Neuronal stem cell (in vitro differentiated cells): ENCODE measurements at regions not wholly inside any gene's neighbourhood (a gene's known extent, or its start where the extent isn't known, plus 50 kb on each side); places are given as distances from the start of the nearest gene placed in this dataset.

Experiments used
- DNase-seq: peaks from one replicate; pipeline ENCODE4 v3.0.0-alpha.2; 2013; ENCODE audit warnings: low spot score
- H2AFZ ChIP-seq: one replicate; pipeline ENCODE4 v1.6.1; 2013; ENCODE audit warnings: mild to moderate bottlenecking, low read length, inconsistent platforms
- H2AK5ac ChIP-seq: 2 replicates; pipeline ENCODE4 v1.6.1; 2013; ENCODE audit warnings: low read depth, mild to moderate bottlenecking, inconsistent platforms, low read length, moderate library complexity, mixed read lengths
- H2BK120ac ChIP-seq: 2 replicates; pipeline ENCODE4 v1.6.1; 2013; ENCODE audit warnings: low read depth, mild to moderate bottlenecking, inconsistent platforms, low read length, moderate library complexity, mixed read lengths
- H2BK12ac ChIP-seq: one replicate; pipeline ENCODE4 v1.6.1; 2013; ENCODE audit warnings: low read length, inconsistent platforms
- H2BK15ac ChIP-seq: 2 replicates; pipeline ENCODE4 v1.6.1; 2013; ENCODE audit warnings: mild to moderate bottlenecking, low read length, inconsistent platforms, mixed read lengths
- H2BK5ac ChIP-seq: one replicate; pipeline ENCODE4 v1.6.1; 2013; ENCODE audit warnings: inconsistent platforms, mild to moderate bottlenecking, low read length, moderate library complexity
- H3K14ac ChIP-seq: one replicate; pipeline ENCODE4 v1.6.1; 2013; ENCODE audit warnings: low read length, inconsistent platforms
- H3K18ac ChIP-seq: 2 replicates; pipeline ENCODE4 v1.6.1; 2013; ENCODE audit warnings: low read length, inconsistent platforms
- H3K23ac ChIP-seq: 2 replicates; pipeline ENCODE4 v1.6.1; 2013; ENCODE audit warnings: low read depth, mild to moderate bottlenecking, mixed read lengths, low read length, inconsistent platforms; ENCODE audit not compliant: poor library complexity
- H3K27ac ChIP-seq: replicated peaks from 3 replicates; pipeline ENCODE4 v1.5.1; 2013; ENCODE audit warnings: low read length, inconsistent platforms
- H3K27me3 ChIP-seq, 3 experiments: 2 replicates each; pipeline ENCODE4 v1.6.1; 2013; ENCODE audit warnings: low read length in 3 of 3, mild to moderate bottlenecking in 2 of 3, inconsistent platforms in 1 of 3, low read depth in 1 of 3, mixed read lengths in 1 of 3, moderate library complexity in 1 of 3; ENCODE audit not compliant: control insufficient read depth in 3 of 3, insufficient read depth in 3 of 3
- H3K36me3 ChIP-seq, 2 donors: replicated peaks in 1 of 2; 2 replicates each; pipeline ENCODE4 v1.6.1; 2013; ENCODE audit warnings: low read length in 2 of 2; ENCODE audit not compliant: control insufficient read depth in 2 of 2, insufficient read depth in 2 of 2
- H3K4ac ChIP-seq: 2 replicates; pipeline ENCODE4 v1.6.1; 2013; ENCODE audit warnings: inconsistent platforms, mild to moderate bottlenecking, low read length, moderate library complexity
- H3K4me1 ChIP-seq, 2 donors: 1 replicate in 1 of 2; 2 replicates in 1 of 2; pipeline ENCODE4 v1.6.1; 2013; ENCODE audit warnings: low read length in 2 of 2, low read depth in 1 of 2; ENCODE audit not compliant: control insufficient read depth in 2 of 2, insufficient read depth in 1 of 2
- H3K4me2 ChIP-seq: one replicate; pipeline ENCODE4 v1.6.1; 2013; ENCODE audit warnings: mild to moderate bottlenecking, low read length, inconsistent platforms; ENCODE audit not compliant: insufficient read depth, poor library complexity, severe bottlenecking
- H3K4me3 ChIP-seq, 2 donors: 2 replicates each; pipeline ENCODE4 v1.5.1; 2013; ENCODE audit warnings: low read length in 2 of 2, mild to moderate bottlenecking in 2 of 2, inconsistent platforms in 1 of 2, moderate library complexity in 1 of 2
- H3K79me1 ChIP-seq: one replicate; pipeline ENCODE4 v1.6.1; 2013; ENCODE audit warnings: low read depth, mild to moderate bottlenecking, inconsistent platforms, low read length, moderate library complexity
- H3K9ac ChIP-seq: one replicate; pipeline ENCODE4 v1.6.1; 2013; ENCODE audit warnings: mild to moderate bottlenecking, low read depth, low read length, inconsistent platforms; ENCODE audit not compliant: poor library complexity
- H3K9me3 ChIP-seq, 2 donors: replicated peaks in 1 of 2; 2 replicates each; pipeline versions ENCODE3 to v1.6.1; 2013; ENCODE audit warnings: low read length in 2 of 2, mild to moderate bottlenecking in 2 of 2, inconsistent platforms in 1 of 2, low read depth in 1 of 2, mixed read lengths in 1 of 2, moderate library complexity in 1 of 2; ENCODE audit not compliant: control insufficient read depth in 2 of 2, insufficient read depth in 1 of 2
- H4K8ac ChIP-seq: one replicate; pipeline ENCODE4 v1.6.1; 2013; ENCODE audit warnings: low read depth, mild to moderate bottlenecking, inconsistent platforms, low read length, moderate library complexity
- H4K91ac ChIP-seq: one replicate; pipeline ENCODE4 v1.6.1; 2013; ENCODE audit warnings: low read length, low read depth, mild to moderate bottlenecking, inconsistent platforms; ENCODE audit not compliant: poor library complexity
- WGBS, 2 donors: extraction: QIAGEN DNeasy Blood & Tissue Kit; methylation state at CpG; one replicate each; pipeline ENCODE4 v1.1.7; 2013; ENCODE audit warnings: missing lambda C conversion rate in 2 of 2, mixed read lengths in 1 of 2; ENCODE audit not compliant: insufficient read length in 2 of 2, insufficient replicate concordance in 1 of 2; ENCODE audit errors: extremely low coverage in 2 of 2; 5-methylcytosine and 5-hydroxymethylcytosine counted together

GRCh38 chr20:12764053-12764452 is 244.7 kb upstream of the SPTLC3 start:
- Histone ChIP-seq H3K4ac (no peak overlapping the region), H3K9ac (no peak overlapping the region), H2BK12ac (no peak overlapping the region), H3K23ac (no peak overlapping the region), H2BK15ac (no peak overlapping the region), H3K27ac (no peak overlapping the region), H3K4me2 (no peak overlapping the region), H4K8ac (no peak overlapping the region), H3K79me1 (no peaks in the 10 kb centered on the region), H2BK120ac (no peak overlapping the region), H3K14ac (no peak overlapping the region), H3K27me3 (no peaks in the 10 kb centered on the region), H3K9me3 (no peaks in the 10 kb centered on the region), H3K36me3 (no peaks in the 10 kb centered on the region), H4K91ac (no peak overlapping the region), H2BK5ac (no peak overlapping the region), H2AK5ac (no peak overlapping the region), H3K18ac (no peak overlapping the region), H3K4me3 (no peak overlapping the region), H2AFZ (no peak overlapping the region), H3K4me1 (peaks cover 0 to 2% of the 10 kb centered on the region in 2 donors)
- no peak for DNase-seq
- no CpG with 5 or more reads among the region's 5 CpGs for WGBS, 2 donors

- no peak overlapping the region for H2BK15ac ChIP-seq
- DNase-seq: no peak
- H2BK120ac ChIP-seq: no peak overlapping the region
- no peak overlapping the region for H4K91ac ChIP-seq
- no peaks in the 10 kb centered on the region for H3K36me3 ChIP-seq
- H3K4ac ChIP-seq: no peak overlapping the region
- H3K14ac ChIP-seq: no peak overlapping the region
- H2AK5ac ChIP-seq: no peak overlapping the region
- H3K4me2 ChIP-seq: no peak overlapping the region
- no peaks in the 10 kb centered on the region for H3K9me3 ChIP-seq
- H3K27me3 ChIP-seq: no peaks in the 10 kb centered on the region
- H3K18ac ChIP-seq: no peak overlapping the region
- H4K8ac ChIP-seq: no peak overlapping the region
- no peak overlapping the region for H3K23ac ChIP-seq
- no peak overlapping the region for H3K27ac ChIP-seq
- H3K79me1 ChIP-seq: no peaks in the 10 kb centered on the region
- no peak overlapping the region for H2BK5ac ChIP-seq
- peaks cover 0 to 2% of the 10 kb centered on the region in 2 donors for H3K4me1 ChIP-seq
- H2AFZ ChIP-seq: no peak overlapping the region
- no CpG with 5 or more reads among the region's 1 CpG for WGBS, 2 donors
- no peak overlapping the region for H3K4me3 ChIP-seq
- H3K9ac ChIP-seq: no peak overlapping the region
- H2BK12ac ChIP-seq: no peak overlapping the region
Observed at GRCh38 chr20:12764851-12765250, 243.9 kb upstream of the SPTLC3 start.

GRCh38 chr20:12773936-12774335 is 234.8 kb upstream of the SPTLC3 start:
- Histone ChIP-seq H3K9ac (no peak overlapping the region), H3K27me3 (no peaks in the 10 kb centered on the region), H3K23ac (no peak overlapping the region), H3K79me1 (no peaks in the 10 kb centered on the region), H3K18ac (no peak overlapping the region), H4K91ac (no peak overlapping the region), H2BK15ac (no peak overlapping the region), H2AFZ (no peak overlapping the region), H2BK12ac (no peak overlapping the region), H4K8ac (no peak overlapping the region), H2AK5ac (no peak overlapping the region), H3K14ac (no peak overlapping the region), H2BK5ac (no peak overlapping the region), H3K36me3 (no peaks in the 10 kb centered on the region), H3K9me3 (no peaks in the 10 kb centered on the region), H3K4me1 (peaks cover 0 to 1% of the 10 kb centered on the region in 2 donors), H3K4me3 (no peak overlapping the region), H3K4me2 (no peak overlapping the region), H2BK120ac (no peak overlapping the region), H3K27ac (no peak overlapping the region), H3K4ac (no peak overlapping the region)
- whole genome bisulfite sequencing, 2 donors: no CpG with 5 or more reads among the region's 2 CpGs
- DNase-seq: no peak

GRCh38 chr20:12775041-12775440 is 233.7 kb upstream of the SPTLC3 start:
- Histone ChIP-seq H4K8ac (no peak overlapping the region), H3K23ac (no peak overlapping the region), H3K14ac (no peak overlapping the region), H3K4me1 (peaks cover 0 to 1% of the 10 kb centered on the region in 2 donors), H3K9ac (no peak overlapping the region), H3K4me3 (no peak overlapping the region), H3K36me3 (no peaks in the 10 kb centered on the region), H3K27ac (no peak overlapping the region), H2BK120ac (no peak overlapping the region), H4K91ac (no peak overlapping the region), H3K27me3 (no peaks in the 10 kb centered on the region), H2BK5ac (no peak overlapping the region), H3K79me1 (no peaks in the 10 kb centered on the region), H3K18ac (no peak overlapping the region), H2AK5ac (no peak overlapping the region), H2BK15ac (no peak overlapping the region), H2BK12ac (no peak overlapping the region), H3K9me3 (no peaks in the 10 kb centered on the region), H3K4me2 (no peak overlapping the region), H2AFZ (no peak overlapping the region), H3K4ac (no peak overlapping the region)
- WGBS, 2 donors: no CpG with 5 or more reads among the region's 5 CpGs
- no peak for DNase-seq
